ENCODE measurements at regions not wholly inside any gene's neighbourhood (a gene's known extent, or its start where the extent isn't known, plus 50 kb on each side); places are given as distances from the start of the nearest gene placed in this dataset.

DNA sequence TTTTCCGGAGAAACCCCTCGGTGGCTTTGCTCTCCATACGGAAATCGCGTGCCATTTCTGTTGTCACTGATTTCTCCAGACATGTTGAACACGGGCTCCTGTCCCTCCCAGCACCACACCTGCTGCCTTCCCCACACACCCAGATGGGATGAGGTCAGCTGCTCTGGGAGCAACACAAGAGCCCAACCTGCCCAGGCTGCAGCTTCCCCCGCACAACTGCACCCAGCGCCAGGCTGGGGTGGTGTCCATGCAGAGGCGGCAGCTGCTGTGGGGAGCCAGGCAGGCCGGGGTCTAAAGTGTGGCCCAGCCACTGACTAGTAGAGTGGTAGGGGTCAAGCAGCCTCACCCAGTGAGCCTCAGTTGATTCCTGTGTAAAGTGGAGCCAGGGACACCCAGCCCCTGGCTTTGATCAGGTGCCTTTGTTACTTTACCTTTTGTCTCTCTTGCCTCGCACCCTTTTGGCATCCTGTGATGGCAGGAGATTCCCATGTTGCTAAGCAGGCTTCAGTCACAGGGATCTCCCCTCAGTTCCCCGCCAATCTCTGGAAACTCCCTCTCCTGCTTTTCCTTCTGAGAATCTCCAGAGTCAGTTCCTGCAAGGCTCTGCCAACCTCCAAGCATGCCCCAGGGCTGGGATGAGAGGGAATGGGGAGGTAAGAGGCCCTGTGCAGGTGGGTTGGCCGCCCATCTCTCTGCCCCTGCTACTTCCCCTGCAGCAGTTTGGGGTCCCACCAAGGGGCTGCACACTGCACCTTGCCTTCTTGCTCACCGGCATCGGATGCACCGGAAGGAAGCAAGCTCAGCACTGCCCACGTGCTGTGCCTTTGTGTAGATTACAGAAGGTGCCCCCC is 91.8 kb upstream of the ALDH1A3 start:
- TF ChIP-seq, protein P1, sequence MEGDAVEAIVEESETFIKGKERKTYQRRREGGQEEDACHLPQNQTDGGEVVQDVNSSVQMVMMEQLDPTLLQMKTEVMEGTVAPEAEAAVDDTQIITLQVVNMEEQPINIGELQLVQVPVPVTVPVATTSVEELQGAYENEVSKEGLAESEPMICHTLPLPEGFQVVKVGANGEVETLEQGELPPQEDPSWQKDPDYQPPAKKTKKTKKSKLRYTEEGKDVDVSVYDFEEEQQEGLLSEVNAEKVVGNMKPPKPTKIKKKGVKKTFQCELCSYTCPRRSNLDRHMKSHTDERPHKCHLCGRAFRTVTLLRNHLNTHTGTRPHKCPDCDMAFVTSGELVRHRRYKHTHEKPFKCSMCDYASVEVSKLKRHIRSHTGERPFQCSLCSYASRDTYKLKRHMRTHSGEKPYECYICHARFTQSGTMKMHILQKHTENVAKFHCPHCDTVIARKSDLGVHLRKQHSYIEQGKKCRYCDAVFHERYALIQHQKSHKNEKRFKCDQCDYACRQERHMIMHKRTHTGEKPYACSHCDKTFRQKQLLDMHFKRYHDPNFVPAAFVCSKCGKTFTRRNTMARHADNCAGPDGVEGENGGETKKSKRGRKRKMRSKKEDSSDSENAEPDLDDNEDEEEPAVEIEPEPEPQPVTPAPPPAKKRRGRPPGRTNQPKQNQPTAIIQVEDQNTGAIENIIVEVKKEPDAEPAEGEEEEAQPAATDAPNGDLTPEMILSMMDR (IDR thresholded peaks at IDR 0.05), result no peak
- TF ChIP-seq EZH2 (IDR thresholded peaks at IDR 0.05; ENCODE audit: borderline replicate concordance, insufficient read depth, low read depth, low read length, poor library complexity, severe bottlenecking), result no peak
